Tibial nerve (tissue), 4 donors: ENCODE measurements at regions not wholly inside any gene's neighbourhood (a gene's known extent, or its start where the extent isn't known, plus 50 kb on each side); places are given as distances from the start of the nearest gene placed in this dataset.

ENCODE experiments used
- DNase-seq, 2 donors: peaks; one replicate each; pipeline ENCODE4 v3.0.0-alpha.2; 2019; ENCODE audit warnings: low spot score in 2 of 2
- H3K27ac ChIP-seq, 4 donors: fragments of 200-600 bp; sonication (generic) in 3 of 4; one replicate each; pipeline ENCODE4 v1.5.1; 2017 to 2019; ENCODE audit warnings: mild to moderate bottlenecking in 1 of 4
- H3K27me3 ChIP-seq, 2 donors: fragments of 200-600 bp; sonication (generic) in 1 of 2; one replicate each; pipeline versions ENCODE4 v1.5.1 to v1.6.0; 2017 to 2019
- H3K36me3 ChIP-seq, 3 donors: fragments of 200-600 bp; sonication (generic); one replicate each; pipeline ENCODE4 v1.5.1; 2018 to 2019
- H3K4me1 ChIP-seq, 4 donors: fragments of 200-600 bp; sonication (generic) in 3 of 4; one replicate each; pipeline ENCODE4 v1.5.1; 2017 to 2019
- H3K4me3 ChIP-seq, 4 donors: fragments of 200-600 bp; sonication (generic) in 3 of 4; one replicate each; pipeline ENCODE4 v1.5.1; 2017 to 2019; ENCODE audit warnings: mild to moderate bottlenecking in 1 of 4, moderate library complexity in 1 of 4
- H3K9me3 ChIP-seq, 4 donors: fragments of 200-600 bp; sonication (generic) in 3 of 4; one replicate each; pipeline ENCODE4 v1.5.1; 2017 to 2019
- CTCF ChIP-seq, 5 experiments: fragments of 200-600 bp in 3 of 5; fragments of 450-650 bp in 2 of 5; sonication (generic) in 3 of 5; IDR thresholded peaks; one replicate each; pipeline ENCODE4 v1.5.1; 2016 to 2019; ENCODE audit warnings: antibody characterized with exemption in 5 of 5, mild to moderate bottlenecking in 3 of 5, moderate library complexity in 2 of 5
- EP300 ChIP-seq, 2 donors: sonication (generic); formaldehyde crosslinking; IDR thresholded peaks; one replicate each; pipeline ENCODE4 v1.6.1; 2017; ENCODE audit warnings: antibody characterized with exemption in 2 of 2, mild to moderate bottlenecking in 1 of 2
- POLR2A ChIP-seq, 2 donors: fragments of 450-650 bp; IDR thresholded peaks; one replicate each; pipeline ENCODE4 v1.6.1; 2017; ENCODE audit warnings: antibody characterized with exemption in 2 of 2, mild to moderate bottlenecking in 2 of 2, moderate library complexity in 2 of 2
- WGBS, 2 donors: methylation state at CpG; one replicate each; pipeline ENCODE4 v1.1.5; 2018; 5-methylcytosine and 5-hydroxymethylcytosine counted together

GRCh38 chr7:33849971-33850559 lies 55.3 kb upstream of the BMPER start:
- Histone ChIP-seq H3K4me3 (no peak overlapping the region), H3K27ac (no peak overlapping the region), H3K4me1 (peaks cover 0 to 14% (median 0%) of the 10 kb centered on the region in 4 donors), H3K9me3 (no peaks in the 10 kb centered on the region), H3K36me3 (no peaks in the 10 kb centered on the region), H3K27me3 (no peaks in the 10 kb centered on the region)
- WGBS, 2 donors: 80 to 88% methylated on average over 3 of the region's 3 CpGs
- TF ChIP-seq EP300 (IDR thresholded peaks at IDR 0.05): no peak
- no peak for DNase-seq

- H3K27ac ChIP-seq: no peak overlapping the region
- no peak for DNase-seq
- no peak for TF ChIP-seq EP300 (IDR thresholded peaks at IDR 0.05)
- TF ChIP-seq POLR2A (IDR thresholded peaks at IDR 0.05): no peak
- no peak for TF ChIP-seq CTCF (IDR thresholded peaks at IDR 0.05)
Observed at GRCh38 chr7:33850768-33851167, 54.6 kb upstream of the BMPER start.

DNA sequence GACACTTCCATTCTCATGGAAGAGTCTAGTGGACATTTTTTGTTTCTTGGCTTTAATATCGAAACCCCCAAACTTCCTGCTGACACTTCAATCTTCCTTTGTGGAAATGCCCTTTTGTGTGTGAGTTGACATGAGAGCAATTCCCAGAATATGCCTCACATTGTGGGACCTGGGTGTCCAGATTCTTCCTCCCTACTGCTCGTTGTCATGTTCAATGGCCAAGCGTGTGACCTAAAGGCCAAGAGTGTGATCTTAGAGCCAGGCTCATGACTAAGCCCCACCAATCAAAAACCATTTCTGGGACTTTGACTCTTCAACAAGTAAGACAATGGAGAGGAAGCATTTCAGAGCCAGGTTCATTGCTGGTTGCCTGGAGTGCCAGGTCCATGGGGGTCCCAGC lies 52.5 kb upstream of the BMPER start:
- WGBS, 2 donors: 75 to 80% methylated on average over 3 of the region's 3 CpGs
- H3K9me3 ChIP-seq: no peaks in the 10 kb centered on the region
- H3K27me3 ChIP-seq: no peaks in the 10 kb centered on the region
- no peak for DNase-seq
- TF ChIP-seq EP300 (IDR thresholded peaks at IDR 0.05) (no peak), CTCF (IDR thresholded peaks at IDR 0.05) (no peak), POLR2A (IDR thresholded peaks at IDR 0.05) (no peak)
- no peak overlapping the region for H3K4me3 ChIP-seq
- H3K4me1 ChIP-seq: no peaks in the 10 kb centered on the region
- H3K27ac ChIP-seq: no peak overlapping the region
- no peaks in the 10 kb centered on the region for H3K36me3 ChIP-seq

More at GRCh38 chr7:33850768-33851167, 54.6 kb upstream of the BMPER start:
- 56 to 71% methylated on average over 1 of the region's 1 CpG for WGBS, 2 donors
- no peaks in the 10 kb centered on the region for H3K36me3 ChIP-seq
- H3K4me1 ChIP-seq: peaks cover 0 to 10% (median 0%) of the 10 kb centered on the region in 4 donors
- no peaks in the 10 kb centered on the region for H3K27me3 ChIP-seq
- no peaks in the 10 kb centered on the region for H3K9me3 ChIP-seq
- no peak overlapping the region for H3K4me3 ChIP-seq

- H3K4me1 ChIP-seq: no peaks in the 10 kb centered on the region
- DNase-seq: no peak
- H3K36me3 ChIP-seq: no peaks in the 10 kb centered on the region
- TF ChIP-seq POLR2A (IDR thresholded peaks at IDR 0.05) (no peak), EP300 (IDR thresholded peaks at IDR 0.05) (no peak), CTCF (IDR thresholded peaks at IDR 0.05) (no peak)
- 77 to 83% methylated on average over 5 of the region's 5 CpGs for WGBS, 2 donors
- H3K4me3 ChIP-seq: no peak overlapping the region
- no peaks in the 10 kb centered on the region for H3K27me3 ChIP-seq
- no peak overlapping the region for H3K27ac ChIP-seq
- no peaks in the 10 kb centered on the region for H3K9me3 ChIP-seq
Observed at GRCh38 chr7:33853361-33854062, 51.8 kb upstream of the BMPER start.

DNA sequence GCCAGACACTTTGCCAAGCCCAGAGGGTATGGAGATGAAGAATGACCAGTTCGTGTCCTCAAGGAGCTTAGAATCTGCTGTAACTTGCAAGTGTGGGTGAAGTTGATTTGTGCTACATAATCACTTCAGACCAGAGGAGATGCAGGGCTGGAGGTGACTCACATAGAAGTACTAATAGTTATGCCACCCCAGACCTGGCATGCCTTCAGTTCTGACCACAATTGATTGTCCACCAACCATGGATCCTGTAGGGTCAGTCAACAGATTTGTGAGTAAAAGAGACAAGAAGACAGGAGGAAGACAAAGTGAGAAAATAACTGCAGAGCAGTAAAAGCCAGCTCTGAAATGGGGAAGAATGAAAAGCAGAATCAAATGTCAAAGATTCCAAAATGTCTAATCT lies 51.2 kb upstream of the BMPER start:
- WGBS, 2 donors: 86 to 88% methylated on average over 1 of the region's 1 CpG
- no peak overlapping the region for H3K4me3 ChIP-seq

More for the DNA sequence above, 51.2 kb upstream of the BMPER start:
- Histone ChIP-seq H3K9me3 (no peaks in the 10 kb centered on the region), H3K27ac (no peak overlapping the region), H3K36me3 (no peaks in the 10 kb centered on the region), H3K27me3 (no peaks in the 10 kb centered on the region), H3K4me1 (no peaks in the 10 kb centered on the region)
- no peak for DNase-seq
- TF ChIP-seq CTCF (IDR thresholded peaks at IDR 0.05) (no peak), POLR2A (IDR thresholded peaks at IDR 0.05) (no peak), EP300 (IDR thresholded peaks at IDR 0.05) (no peak)
